Body of pancreas (tissue), 4 donors: ENCODE measurements at regions not wholly inside any gene's neighbourhood (a gene's known extent, or its start where the extent isn't known, plus 50 kb on each side); places are given as distances from the start of the nearest gene placed in this dataset.

ENCODE experiments used
- POLR2A ChIP-seq, 3 donors: fragments of 450-650 bp; IDR thresholded peaks; one replicate each; pipeline ENCODE4 v1.6.1; 2016; ENCODE audit warnings: antibody characterized with exemption in 3 of 3, mild to moderate bottlenecking in 2 of 3
- TF ChIP-seq, protein P1 (sequence below), 7 experiments: fragments of 450-650 bp in 4 of 7; fragments of 200-600 bp in 3 of 7; sonication (generic) in 3 of 7; IDR thresholded peaks; one replicate each; pipeline ENCODE4 v1.5.1; 2016 to 2019; ENCODE audit warnings: antibody characterized with exemption in 7 of 7

DNA sequence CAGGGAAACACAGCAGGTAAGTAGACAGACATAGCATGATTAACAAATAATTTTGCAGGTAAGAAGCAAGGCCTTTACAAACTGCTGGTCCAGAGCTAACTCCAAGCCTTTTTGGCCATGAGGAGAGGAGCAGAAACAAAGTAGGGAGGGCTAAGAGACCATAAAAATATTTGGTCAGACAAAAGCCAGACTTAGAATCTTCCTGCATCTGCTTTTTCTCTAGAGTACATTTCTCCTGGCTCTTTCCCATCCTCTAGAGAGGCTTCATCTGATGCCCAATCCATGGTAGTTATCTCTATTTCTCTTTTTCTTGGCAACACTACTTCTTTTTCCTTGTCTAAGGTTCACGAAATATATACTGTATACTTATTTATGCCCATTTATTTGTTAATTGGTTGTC, 577.1 kb downstream of the PIK3C3 start:
- TF ChIP-seq, protein P1, sequence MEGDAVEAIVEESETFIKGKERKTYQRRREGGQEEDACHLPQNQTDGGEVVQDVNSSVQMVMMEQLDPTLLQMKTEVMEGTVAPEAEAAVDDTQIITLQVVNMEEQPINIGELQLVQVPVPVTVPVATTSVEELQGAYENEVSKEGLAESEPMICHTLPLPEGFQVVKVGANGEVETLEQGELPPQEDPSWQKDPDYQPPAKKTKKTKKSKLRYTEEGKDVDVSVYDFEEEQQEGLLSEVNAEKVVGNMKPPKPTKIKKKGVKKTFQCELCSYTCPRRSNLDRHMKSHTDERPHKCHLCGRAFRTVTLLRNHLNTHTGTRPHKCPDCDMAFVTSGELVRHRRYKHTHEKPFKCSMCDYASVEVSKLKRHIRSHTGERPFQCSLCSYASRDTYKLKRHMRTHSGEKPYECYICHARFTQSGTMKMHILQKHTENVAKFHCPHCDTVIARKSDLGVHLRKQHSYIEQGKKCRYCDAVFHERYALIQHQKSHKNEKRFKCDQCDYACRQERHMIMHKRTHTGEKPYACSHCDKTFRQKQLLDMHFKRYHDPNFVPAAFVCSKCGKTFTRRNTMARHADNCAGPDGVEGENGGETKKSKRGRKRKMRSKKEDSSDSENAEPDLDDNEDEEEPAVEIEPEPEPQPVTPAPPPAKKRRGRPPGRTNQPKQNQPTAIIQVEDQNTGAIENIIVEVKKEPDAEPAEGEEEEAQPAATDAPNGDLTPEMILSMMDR (IDR thresholded peaks at IDR 0.05): no peak
- TF ChIP-seq POLR2A (IDR thresholded peaks at IDR 0.05): no peak
